Panc1 (cell line): ENCODE measurements at regions not wholly inside any gene's neighbourhood (a gene's known extent, or its start where the extent isn't known, plus 50 kb on each side); places are given as distances from the start of the nearest gene placed in this dataset.

Source experiments
- ATAC-seq: fragments of 200-7000 bp; cut with Tn5 transposase; 2 replicates; pipeline ENCODE4 v1.9.1; 2020; ENCODE audit warnings: mild to moderate bottlenecking, moderate library complexity
- BruUV-seq: library from RNA; stranded (reverse); fragments of 400-500 nt; replicated peaks from 2 replicates; lab custom pipeline; 2021; lab: Mats Ljungman, UMichigan
- CTCF ChIA-PET: fragments of 300-600 bp; sonication (Branson Sonifier 250); formaldehyde crosslinking; loops from one replicate; lab custom pipeline; 2022; ENCODE audit warnings: antibody characterized with exemption; lab: Charles Lee
- POLR2A ChIA-PET: fragments of 300-600 bp; sonication (Branson Sonifier 250); formaldehyde crosslinking; loops from one replicate; lab custom pipeline; 2022; ENCODE audit warnings: antibody characterized with exemption; lab: Charles Lee
- DNase-seq: peaks from one replicate; pipeline ENCODE4 v3.0.0-alpha.2; 2010; ENCODE audit warnings: low read depth, low spot score
- H3K27ac ChIP-seq: 2 replicates; pipeline ENCODE4 v1.5.1; 2011; ENCODE audit warnings: mild to moderate bottlenecking, low read length, inconsistent platforms
- H3K27me3 ChIP-seq: fragments of 200-500 bp; sonication (Bioruptor generic); 2 replicates; pipeline ENCODE4 v1.6.0; 2014; ENCODE audit warnings: low read length, inconsistent platforms; ENCODE audit not compliant: control insufficient read depth, insufficient read depth
- H3K36me3 ChIP-seq: fragments of 200-500 bp; sonication (Bioruptor generic); 2 replicates; pipeline ENCODE4 v1.5.1; 2014; ENCODE audit warnings: inconsistent platforms, mild to moderate bottlenecking, low read length, moderate library complexity; ENCODE audit not compliant: control insufficient read depth, insufficient read depth
- H3K4me1 ChIP-seq: 2 replicates; pipeline ENCODE4 v1.5.1; 2011; ENCODE audit warnings: inconsistent platforms, mild to moderate bottlenecking, low read length, moderate library complexity; ENCODE audit not compliant: control insufficient read depth, insufficient read depth
- H3K4me3 ChIP-seq, 2 experiments: 2 replicates each; pipeline ENCODE4 v1.5.1; 2011 to 2012; ENCODE audit warnings: low read depth in 2 of 2, low read length in 2 of 2, mild to moderate bottlenecking in 2 of 2, inconsistent platforms in 1 of 2, moderate library complexity in 1 of 2
- H3K9me3 ChIP-seq: fragments of 200-500 bp; sonication (Bioruptor generic); 2 replicates; pipeline ENCODE4 v1.5.1; 2014; ENCODE audit warnings: low read depth, mild to moderate bottlenecking, inconsistent platforms, low read length, moderate library complexity; ENCODE audit not compliant: control insufficient read depth, insufficient read depth
- CTCF ChIP-seq: fragments of 450-650 bp; IDR thresholded peaks from 2 replicates; pipeline ENCODE4 v1.5.1; 2017; ENCODE audit warnings: mild to moderate bottlenecking
- POLR2AphosphoS5 ChIP-seq: IDR thresholded peaks from 2 replicates; pipeline ENCODE4 v1.6.1; 2012; ENCODE audit warnings: mild to moderate bottlenecking, low read depth, low read length, moderate library complexity
- REST ChIP-seq, 2 experiments: IDR thresholded peaks; 2 replicates each; pipeline ENCODE4 v1.6.1; 2011 to 2012; ENCODE audit warnings: low read depth in 2 of 2, control low read depth in 1 of 2, low read length in 1 of 2, mild to moderate bottlenecking in 1 of 2, moderate library complexity in 1 of 2; ENCODE audit not compliant: insufficient read depth in 1 of 2
- SIN3A ChIP-seq: IDR thresholded peaks from 2 replicates; pipeline ENCODE4 v1.6.1; 2012; ENCODE audit warnings: low read depth, mild to moderate bottlenecking, low read length, moderate library complexity, borderline replicate concordance; ENCODE audit not compliant: insufficient read depth
- TCF7L2 ChIP-seq: IDR thresholded peaks from 2 replicates; pipeline ENCODE4 v1.6.1; 2011; ENCODE audit warnings: mild to moderate bottlenecking, low read depth, low read length, inconsistent platforms
- in situ Hi-C: cut with HindIII; loops from 2 replicates; pipeline ENCODE4 v1.10.0; 2016; ENCODE audit warnings: low sequenced_read_pairs, low pct_unique_long_range_greater_than_20kb
- intact Hi-C: fragments of 100-400 bp; cut with micrococcal nuclease; formaldehyde crosslinking; loops from one replicate; pipeline ENCODE4 v1.10.0; 2022; ENCODE audit not compliant: unreplicated experiment

GRCh38 chr4:129783596-129783995 is 687.6 kb downstream of the C4orf33 start:
- TF ChIP-seq SIN3A (no peak), REST (IDR thresholded peaks at IDR 0.05; ENCODE audit: insufficient read depth in 1 of 2, low read depth in 2 of 2, low read length in 1 of 2) (no peak), TCF7L2 (no peak), CTCF (no peak), POLR2AphosphoS5 (no peak)
- ChIA-PET CTCF (no interaction called here), POLR2A (no interaction called here)
- Histone ChIP-seq H3K4me3 (no peak overlapping the region), H3K4me1 (no peaks in the 10 kb centered on the region), H3K27ac (no peak overlapping the region), H3K27me3 (no peaks in the 10 kb centered on the region), H3K9me3 (no peaks in the 10 kb centered on the region), H3K36me3 (no peaks in the 10 kb centered on the region)
- in situ Hi-C loops, result no loop called here
- intact Hi-C loops, result no loop called here
- BruUV-seq, result no TSS peak
- DNase-seq (no peak), ATAC-seq (no peak)

GRCh38 chr4:129788486-129788885 is 692.5 kb downstream of the C4orf33 start:
- ChIA-PET POLR2A (no interaction called here), CTCF (no interaction called here)
- Histone ChIP-seq H3K9me3 (no peaks in the 10 kb centered on the region), H3K4me1 (no peaks in the 10 kb centered on the region), H3K27ac (no peak overlapping the region), H3K27me3 (no peaks in the 10 kb centered on the region), H3K36me3 (no peaks in the 10 kb centered on the region), H3K4me3 (no peak overlapping the region)
- TF ChIP-seq SIN3A (no peak), POLR2AphosphoS5 (no peak), REST (IDR thresholded peaks at IDR 0.05; ENCODE audit: insufficient read depth in 1 of 2, low read depth in 2 of 2, low read length in 1 of 2) (no peak), CTCF (no peak), TCF7L2 (no peak)
- ATAC-seq (no peak), DNase-seq (no peak)
- in situ Hi-C loops (no loop called here), intact Hi-C loops (no loop called here)
- no TSS peak for BruUV-seq
